Activated T-cell treated with anti-CD3 and anti-CD28 coated beads, Interleukin-2, amount 50 U/mL, for 72 hours (primary cell): ENCODE measurements at regions not wholly inside any gene's neighbourhood (a gene's known extent, or its start where the extent isn't known, plus 50 kb on each side); places are given as distances from the start of the nearest gene placed in this dataset.

ENCODE experiments used
- ATAC-seq, 2 donors: fragments of 150-1000 bp; cut with Tn5 transposase; replicated peaks in 1 of 2; 2 replicates each; pipeline ENCODE4 v1.10.0; 2021; ENCODE audit warnings: moderate library complexity in 2 of 2, mild to moderate bottlenecking in 1 of 2
- DNase-seq, 2 donors: peaks; one replicate each; pipeline ENCODE4 v3.0.0; 2021 to 2022; ENCODE audit warnings: mixed read lengths in 1 of 2
- H3K27ac Mint-ChIP-seq: one replicate; pipeline ENCODE4 v1.8.0; 2022; ENCODE audit warnings: mild to moderate bottlenecking, moderate library complexity, mixed read lengths
- H3K27me3 Mint-ChIP-seq: one replicate; pipeline ENCODE4 v1.8.0; 2022; ENCODE audit warnings: low read depth, mixed read lengths
- H3K36me3 Mint-ChIP-seq, 2 donors: one replicate each; pipeline ENCODE4 v1.8.0; 2022; ENCODE audit warnings: mixed read lengths in 2 of 2, mild to moderate bottlenecking in 1 of 2; ENCODE audit not compliant: insufficient read depth in 2 of 2
- H3K4me1 Mint-ChIP-seq: one replicate; pipeline ENCODE4 v1.8.0; 2022; ENCODE audit warnings: low read depth, mixed read lengths
- H3K4me3 Mint-ChIP-seq, 2 donors: one replicate each; pipeline ENCODE4 v1.8.0; 2022; ENCODE audit warnings: mild to moderate bottlenecking in 2 of 2, mixed read lengths in 2 of 2, moderate library complexity in 2 of 2
- H3K9me3 Mint-ChIP-seq, 2 donors: one replicate each; pipeline ENCODE4 v1.8.0; 2022; ENCODE audit warnings: mixed read lengths in 2 of 2

GRCh38 chr13:47241446-47241845 lies 344.6 kb upstream of the HTR2A start:
- H3K36me3 Mint-ChIP-seq = no peaks in the 10 kb centered on the region
- no peak for ATAC-seq
- H3K27ac Mint-ChIP-seq = no peak overlapping the region

GRCh38 chr13:47239025-47239424 lies 342.2 kb upstream of the HTR2A start:
- Mint-ChIP-seq H3K4me3 (no peak overlapping the region), H3K27me3 (no peaks in the 10 kb centered on the region), H3K36me3 (no peaks in the 10 kb centered on the region), H3K27ac (no peak overlapping the region), H3K4me1 (no peaks in the 10 kb centered on the region), H3K9me3 (peaks cover 3 to 6% of the 10 kb centered on the region in 2 donors)
- no peak for DNase-seq
- ATAC-seq = no peak

More at GRCh38 chr13:47241446-47241845, 344.6 kb upstream of the HTR2A start:
- peaks cover 3 to 6% of the 10 kb centered on the region in 2 donors for H3K9me3 Mint-ChIP-seq
- H3K27me3 Mint-ChIP-seq = no peaks in the 10 kb centered on the region
- no peak overlapping the region for H3K4me3 Mint-ChIP-seq
- H3K4me1 Mint-ChIP-seq = no peaks in the 10 kb centered on the region
- no peak for DNase-seq

GRCh38 chr13:47237571-47237970 lies 340.7 kb upstream of the HTR2A start:
- no peak overlapping the region for H3K4me3 Mint-ChIP-seq
- H3K27me3 Mint-ChIP-seq = no peaks in the 10 kb centered on the region
- no peak overlapping the region for H3K27ac Mint-ChIP-seq
- H3K36me3 Mint-ChIP-seq = no peaks in the 10 kb centered on the region
- H3K4me1 Mint-ChIP-seq = no peaks in the 10 kb centered on the region
- DNase-seq = no peak
- ATAC-seq = no peak
- peaks cover 3 to 6% of the 10 kb centered on the region in 2 donors for H3K9me3 Mint-ChIP-seq

- Mint-ChIP-seq H3K27ac (no peak overlapping the region), H3K9me3 (peaks cover 7 to 8% of the 10 kb centered on the region in 2 donors), H3K36me3 (peaks cover 0 to 3% of the 10 kb centered on the region in 2 donors), H3K27me3 (no peaks in the 10 kb centered on the region), H3K4me3 (no peak overlapping the region), H3K4me1 (no peaks in the 10 kb centered on the region)
- ATAC-seq (no peak), DNase-seq (no peak)
Observed at GRCh38 chr13:47233734-47234133, 336.9 kb upstream of the HTR2A start.

- H3K27me3 Mint-ChIP-seq = no peaks in the 10 kb centered on the region
- ATAC-seq = no peak
- no peak overlapping the region for H3K27ac Mint-ChIP-seq
- no peak overlapping the region for H3K4me3 Mint-ChIP-seq
- no peaks in the 10 kb centered on the region for H3K4me1 Mint-ChIP-seq
- DNase-seq = no peak
- H3K36me3 Mint-ChIP-seq = peaks cover 0 to 3% of the 10 kb centered on the region in 2 donors
- H3K9me3 Mint-ChIP-seq = peaks cover 7 to 8% of the 10 kb centered on the region in 2 donors
Observed at GRCh38 chr13:47232516-47232915, 335.7 kb upstream of the HTR2A start.

GRCh38 chr13:47230155-47230554 lies 333.3 kb upstream of the HTR2A start:
- H3K4me1 Mint-ChIP-seq = no peaks in the 10 kb centered on the region
- no peak overlapping the region for H3K4me3 Mint-ChIP-seq
- DNase-seq (no peak), ATAC-seq (no peak)
- peaks cover 0 to 3% of the 10 kb centered on the region in 2 donors for H3K36me3 Mint-ChIP-seq
- no peaks in the 10 kb centered on the region for H3K27me3 Mint-ChIP-seq
- H3K27ac Mint-ChIP-seq = no peak overlapping the region
- H3K9me3 Mint-ChIP-seq = peaks cover 7 to 8% of the 10 kb centered on the region in 2 donors

- Mint-ChIP-seq H3K36me3 (peaks cover 0 to 3% of the 10 kb centered on the region in 2 donors), H3K4me3 (no peak overlapping the region), H3K27me3 (no peaks in the 10 kb centered on the region), H3K27ac (no peak overlapping the region), H3K9me3 (peaks cover 7 to 8% of the 10 kb centered on the region in 2 donors), H3K4me1 (no peaks in the 10 kb centered on the region)
- DNase-seq (no peak), ATAC-seq (no peak)
Observed at GRCh38 chr13:47226516-47226915, 329.7 kb upstream of the HTR2A start.

GRCh38 chr13:47220453-47221140 lies 323.7 kb upstream of the HTR2A start:
- Mint-ChIP-seq H3K9me3 (peaks cover 0 to 2% of the 10 kb centered on the region in 2 donors), H3K4me1 (no peaks in the 10 kb centered on the region), H3K27ac (no peak overlapping the region), H3K27me3 (no peaks in the 10 kb centered on the region), H3K36me3 (no peaks in the 10 kb centered on the region), H3K4me3 (no peak overlapping the region)
- DNase-seq = no peak
- ATAC-seq = no peak

GRCh38 chr13:47218611-47219010 lies 321.8 kb upstream of the HTR2A start:
- H3K4me1 Mint-ChIP-seq = no peaks in the 10 kb centered on the region
- no peaks in the 10 kb centered on the region for H3K36me3 Mint-ChIP-seq
- no peak overlapping the region for H3K27ac Mint-ChIP-seq
- DNase-seq (no peak), ATAC-seq (no peak)
- H3K27me3 Mint-ChIP-seq = no peaks in the 10 kb centered on the region
- peaks cover 2% of the 10 kb centered on the region in 2 donors for H3K9me3 Mint-ChIP-seq
- H3K4me3 Mint-ChIP-seq = no peak overlapping the region

GRCh38 chr13:47216176-47216822 lies 319.4 kb upstream of the HTR2A start:
- Mint-ChIP-seq H3K27me3 (no peaks in the 10 kb centered on the region), H3K4me3 (no peak overlapping the region), H3K36me3 (no peaks in the 10 kb centered on the region), H3K9me3 (peaks cover 2% of the 10 kb centered on the region in 2 donors), H3K4me1 (no peaks in the 10 kb centered on the region), H3K27ac (no peak overlapping the region)
- no peak for DNase-seq
- no peak for ATAC-seq

- Mint-ChIP-seq H3K4me1 (no peaks in the 10 kb centered on the region), H3K36me3 (no peaks in the 10 kb centered on the region), H3K9me3 (peaks cover 2% of the 10 kb centered on the region in 2 donors), H3K27me3 (no peaks in the 10 kb centered on the region), H3K27ac (no peak overlapping the region), H3K4me3 (no peak overlapping the region)
- DNase-seq = no peak
- no peak for ATAC-seq
Observed at GRCh38 chr13:47215736-47216135, 318.9 kb upstream of the HTR2A start.

GRCh38 chr13:47213047-47213446 lies 316.2 kb upstream of the HTR2A start:
- Mint-ChIP-seq H3K27me3 (no peaks in the 10 kb centered on the region), H3K36me3 (no peaks in the 10 kb centered on the region)
- ATAC-seq = no peak

GRCh38 chr13:47211106-47211505 lies 314.3 kb upstream of the HTR2A start:
- no peaks in the 10 kb centered on the region for H3K36me3 Mint-ChIP-seq
- ATAC-seq (no peak), DNase-seq (no peak)
- peaks cover 0 to 2% of the 10 kb centered on the region in 2 donors for H3K9me3 Mint-ChIP-seq
- no peak overlapping the region for H3K4me3 Mint-ChIP-seq
- no peaks in the 10 kb centered on the region for H3K27me3 Mint-ChIP-seq
- no peak overlapping the region for H3K27ac Mint-ChIP-seq
- no peaks in the 10 kb centered on the region for H3K4me1 Mint-ChIP-seq

More at GRCh38 chr13:47213047-47213446, 316.2 kb upstream of the HTR2A start:
- DNase-seq = no peak
- no peak overlapping the region for H3K4me3 Mint-ChIP-seq
- H3K4me1 Mint-ChIP-seq = no peaks in the 10 kb centered on the region
- peaks cover 0 to 2% of the 10 kb centered on the region in 2 donors for H3K9me3 Mint-ChIP-seq
- no peak overlapping the region for H3K27ac Mint-ChIP-seq
